ENCODE measurements at regions not wholly inside any gene's neighbourhood (a gene's known extent, or its start where the extent isn't known, plus 50 kb on each side); places are given as distances from the start of the nearest gene placed in this dataset.

DNA sequence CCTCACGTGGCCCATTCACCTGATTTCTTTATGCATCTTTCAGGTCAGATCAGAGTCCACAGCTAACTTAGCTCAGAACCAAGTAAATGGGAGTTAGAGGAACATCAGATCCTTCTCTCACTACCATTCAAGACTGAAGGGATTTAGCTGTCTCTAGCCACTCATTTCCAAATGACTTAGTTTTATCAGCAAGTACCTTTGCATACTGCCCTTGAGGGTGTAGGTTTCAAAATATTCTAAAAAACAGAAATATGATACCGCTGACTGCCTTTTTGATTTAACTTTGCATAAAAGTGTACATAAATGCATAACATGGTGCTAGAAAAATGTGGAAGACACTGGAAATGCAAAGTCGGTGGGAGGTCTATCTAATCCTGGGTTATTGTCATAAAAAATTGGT is 500.6 kb upstream of the CHORDC1 start:
- DNase-seq: no peak
- Histone ChIP-seq H3K27me3 (ENCODE audit: insufficient read depth, low read depth, severe bottlenecking) (no peaks in the 10 kb centered on the region), H3K9me3 (ENCODE audit: severe bottlenecking) (no peaks in the 10 kb centered on the region), H3K4me3 (ENCODE audit: low read depth, low read length) (no peak overlapping the region), H3K27ac (no peak overlapping the region), H3K36me3 (no peaks in the 10 kb centered on the region)
- TF ChIP-seq, protein P1, sequence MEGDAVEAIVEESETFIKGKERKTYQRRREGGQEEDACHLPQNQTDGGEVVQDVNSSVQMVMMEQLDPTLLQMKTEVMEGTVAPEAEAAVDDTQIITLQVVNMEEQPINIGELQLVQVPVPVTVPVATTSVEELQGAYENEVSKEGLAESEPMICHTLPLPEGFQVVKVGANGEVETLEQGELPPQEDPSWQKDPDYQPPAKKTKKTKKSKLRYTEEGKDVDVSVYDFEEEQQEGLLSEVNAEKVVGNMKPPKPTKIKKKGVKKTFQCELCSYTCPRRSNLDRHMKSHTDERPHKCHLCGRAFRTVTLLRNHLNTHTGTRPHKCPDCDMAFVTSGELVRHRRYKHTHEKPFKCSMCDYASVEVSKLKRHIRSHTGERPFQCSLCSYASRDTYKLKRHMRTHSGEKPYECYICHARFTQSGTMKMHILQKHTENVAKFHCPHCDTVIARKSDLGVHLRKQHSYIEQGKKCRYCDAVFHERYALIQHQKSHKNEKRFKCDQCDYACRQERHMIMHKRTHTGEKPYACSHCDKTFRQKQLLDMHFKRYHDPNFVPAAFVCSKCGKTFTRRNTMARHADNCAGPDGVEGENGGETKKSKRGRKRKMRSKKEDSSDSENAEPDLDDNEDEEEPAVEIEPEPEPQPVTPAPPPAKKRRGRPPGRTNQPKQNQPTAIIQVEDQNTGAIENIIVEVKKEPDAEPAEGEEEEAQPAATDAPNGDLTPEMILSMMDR (IDR thresholded peaks at IDR 0.05; ENCODE audit: low read depth, low read length): no peak

GRCh38 chr11:90722552-90723190 is 499.8 kb upstream of the CHORDC1 start:
- Histone ChIP-seq H3K4me3 (ENCODE audit: low read depth, low read length) (no peak overlapping the region), H3K27ac (no peak overlapping the region), H3K27me3 (ENCODE audit: insufficient read depth, low read depth, severe bottlenecking) (no peaks in the 10 kb centered on the region), H3K9me3 (ENCODE audit: severe bottlenecking) (no peaks in the 10 kb centered on the region), H3K36me3 (no peaks in the 10 kb centered on the region)
- no peak for DNase-seq
- TF ChIP-seq, protein P1 (IDR thresholded peaks at IDR 0.05; ENCODE audit: low read depth, low read length): no peak

DNA sequence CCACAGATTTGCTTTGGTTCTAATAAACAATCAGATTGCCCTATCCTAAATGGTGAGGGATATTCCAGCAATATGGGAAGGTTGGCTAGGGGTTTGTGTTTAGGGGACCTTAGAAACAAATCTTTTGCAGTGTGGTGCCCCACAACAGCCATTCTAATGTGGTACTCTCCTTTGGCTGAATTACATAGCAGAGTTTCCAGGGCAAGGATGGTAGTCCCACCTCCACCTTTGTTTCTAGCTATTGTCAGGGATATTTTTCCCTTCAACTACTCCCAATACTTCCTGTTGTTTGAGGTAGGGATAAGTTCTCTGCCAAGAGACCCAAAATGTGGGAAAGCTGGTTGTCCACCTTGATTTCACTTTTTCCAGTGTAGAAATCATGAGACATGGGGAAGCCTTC is 494.7 kb upstream of the CHORDC1 start:
- TF ChIP-seq, protein P1 (IDR thresholded peaks at IDR 0.05; ENCODE audit: low read depth, low read length): no peak
- no peak overlapping the region for H3K4me3 ChIP-seq (ENCODE audit: low read depth, low read length)
- no peaks in the 10 kb centered on the region for H3K9me3 ChIP-seq (ENCODE audit: severe bottlenecking)
- DNase-seq: no peak
- no peaks in the 10 kb centered on the region for H3K27me3 ChIP-seq (ENCODE audit: insufficient read depth, low read depth, severe bottlenecking)
- no peak overlapping the region for H3K27ac ChIP-seq
- no peaks in the 10 kb centered on the region for H3K36me3 ChIP-seq

GRCh38 chr11:90705661-90706060 is 482.8 kb upstream of the CHORDC1 start:
- Histone ChIP-seq H3K4me3 (ENCODE audit: low read depth, low read length) (no peak overlapping the region), H3K36me3 (no peaks in the 10 kb centered on the region), H3K27ac (no peak overlapping the region), H3K27me3 (ENCODE audit: insufficient read depth, low read depth, severe bottlenecking) (no peaks in the 10 kb centered on the region), H3K9me3 (ENCODE audit: severe bottlenecking) (no peaks in the 10 kb centered on the region)
- TF ChIP-seq, protein P1 (IDR thresholded peaks at IDR 0.05; ENCODE audit: low read depth, low read length): no peak
- no peak for DNase-seq

GRCh38 chr11:90704510-90704909 is 481.7 kb upstream of the CHORDC1 start:
- Histone ChIP-seq H3K27ac (no peak overlapping the region), H3K4me3 (ENCODE audit: low read depth, low read length) (no peak overlapping the region), H3K36me3 (no peaks in the 10 kb centered on the region), H3K9me3 (ENCODE audit: severe bottlenecking) (no peaks in the 10 kb centered on the region), H3K27me3 (ENCODE audit: insufficient read depth, low read depth, severe bottlenecking) (no peaks in the 10 kb centered on the region)
- DNase-seq: no peak
- TF ChIP-seq, protein P1 (IDR thresholded peaks at IDR 0.05; ENCODE audit: low read depth, low read length): no peak

GRCh38 chr11:90701716-90702115 is 478.9 kb upstream of the CHORDC1 start:
- Histone ChIP-seq H3K9me3 (ENCODE audit: severe bottlenecking) (no peaks in the 10 kb centered on the region), H3K27me3 (ENCODE audit: insufficient read depth, low read depth, severe bottlenecking) (no peaks in the 10 kb centered on the region), H3K4me3 (ENCODE audit: low read depth, low read length) (no peak overlapping the region), H3K27ac (no peak overlapping the region), H3K36me3 (no peaks in the 10 kb centered on the region)
- DNase-seq: no peak
- TF ChIP-seq, protein P1 (IDR thresholded peaks at IDR 0.05; ENCODE audit: low read depth, low read length): no peak

Data from WERI-Rb-1 (cell line).